ENCODE measurements at regions not wholly inside any gene's neighbourhood (a gene's known extent, or its start where the extent isn't known, plus 50 kb on each side); places are given as distances from the start of the nearest gene placed in this dataset.

- no peak overlapping the region for H3K27ac ChIP-seq (ENCODE audit: low read length)
- H3K27me3 ChIP-seq (ENCODE audit: low read length) = no peaks in the 10 kb centered on the region
- H3K4me1 ChIP-seq (ENCODE audit: insufficient read depth, low read length) = no peaks in the 10 kb centered on the region
- intact Hi-C loops (cut with micrococcal nuclease) = no loop called here
- H3K9me2 ChIP-seq (replicated peaks; ENCODE audit: low read length) = no peaks in the 10 kb centered on the region
- BruUV-seq (replicated peaks) = no TSS peak
- CTCF ChIA-PET = no interaction called here
- H3K4me3 ChIP-seq (ENCODE audit: low read length) = no peak overlapping the region
- H3K9ac ChIP-seq (ENCODE audit: low read length) = no peak overlapping the region
- H3K4me2 ChIP-seq (ENCODE audit: low read length) = no peak overlapping the region
- no peaks in the 10 kb centered on the region for H3K79me2 ChIP-seq (ENCODE audit: low read length)
- no peak for DNase-seq
- no peaks in the 10 kb centered on the region for H3F3A ChIP-seq (ENCODE audit: low read length, unreplicated experiment)
- H3K9me3 ChIP-seq (ENCODE audit: low read length) = no peaks in the 10 kb centered on the region
- ATAC-seq = no peak
- no peak overlapping the region for H2AFZ ChIP-seq (ENCODE audit: low read length)
- no peak for TF ChIP-seq CTCF (conservative IDR thresholded peaks at IDR 0.05; ENCODE audit: low read depth, low read length)
- TF ChIP-seq EZH2 (IDR thresholded peaks at IDR 0.05; ENCODE audit: low read length, unreplicated experiment) = no peak
- H4K20me1 ChIP-seq (ENCODE audit: low read length) = no peaks in the 10 kb centered on the region
- no peaks in the 10 kb centered on the region for H3K36me3 ChIP-seq (ENCODE audit: low read depth, low read length)
- POLR2A ChIA-PET (ENCODE audit: unreplicated experiment) = no interaction called here
Observed at GRCh38 chr6:67248077-67248476, 1387.0 kb upstream of the ADGRB3 start.

- Histone ChIP-seq H3K9me2 (replicated peaks; ENCODE audit: low read length) (no peaks in the 10 kb centered on the region), H3K4me2 (ENCODE audit: low read length) (no peak overlapping the region), H3K27me3 (ENCODE audit: low read length) (no peaks in the 10 kb centered on the region), H2AFZ (ENCODE audit: low read length) (no peak overlapping the region), H3K9ac (ENCODE audit: low read length) (no peak overlapping the region), H3K4me3 (ENCODE audit: low read length) (no peak overlapping the region), H4K20me1 (ENCODE audit: low read length) (no peaks in the 10 kb centered on the region), H3K79me2 (ENCODE audit: low read length) (no peaks in the 10 kb centered on the region), H3K27ac (ENCODE audit: low read length) (no peak overlapping the region), H3K9me3 (ENCODE audit: low read length) (no peaks in the 10 kb centered on the region), H3K36me3 (ENCODE audit: low read depth, low read length) (no peaks in the 10 kb centered on the region), H3K4me1 (ENCODE audit: insufficient read depth, low read length) (no peaks in the 10 kb centered on the region), H3F3A (ENCODE audit: low read length, unreplicated experiment) (no peaks in the 10 kb centered on the region)
- CTCF ChIA-PET = no interaction called here
- ATAC-seq (no peak), DNase-seq (no peak)
- no peak for TF ChIP-seq EZH2phosphoT487 (IDR thresholded peaks at IDR 0.05; ENCODE audit: borderline replicate concordance, low read length)
- no peak for TF ChIP-seq EZH2 (IDR thresholded peaks at IDR 0.05; ENCODE audit: low read length, unreplicated experiment)
- no peak for TF ChIP-seq CTCF (conservative IDR thresholded peaks at IDR 0.05; ENCODE audit: low read depth, low read length)
- POLR2A ChIA-PET (ENCODE audit: unreplicated experiment) = no interaction called here
- no TSS peak for BruUV-seq (replicated peaks)
- intact Hi-C loops (cut with micrococcal nuclease) = no loop called here
Observed at GRCh38 chr6:67244037-67244436, 1391.0 kb upstream of the ADGRB3 start.

GRCh38 chr6:67237277-67237676, 1397.8 kb upstream of the ADGRB3 start:
- H3K4me3 ChIP-seq (ENCODE audit: low read length) = no peak overlapping the region
- POLR2A ChIA-PET (ENCODE audit: unreplicated experiment) = no interaction called here

More at GRCh38 chr6:67237277-67237676, 1397.8 kb upstream of the ADGRB3 start:
- BruUV-seq (replicated peaks) = no TSS peak
- Histone ChIP-seq H3K27me3 (ENCODE audit: low read length) (no peaks in the 10 kb centered on the region), H3K79me2 (ENCODE audit: low read length) (no peaks in the 10 kb centered on the region), H3K9ac (ENCODE audit: low read length) (no peak overlapping the region), H3F3A (ENCODE audit: low read length, unreplicated experiment) (no peaks in the 10 kb centered on the region), H3K27ac (ENCODE audit: low read length) (no peak overlapping the region), H3K9me2 (replicated peaks; ENCODE audit: low read length) (no peaks in the 10 kb centered on the region), H3K4me1 (ENCODE audit: insufficient read depth, low read length) (no peaks in the 10 kb centered on the region), H2AFZ (ENCODE audit: low read length) (no peak overlapping the region), H3K4me2 (ENCODE audit: low read length) (no peak overlapping the region), H3K36me3 (ENCODE audit: low read depth, low read length) (no peaks in the 10 kb centered on the region), H4K20me1 (ENCODE audit: low read length) (no peaks in the 10 kb centered on the region), H3K9me3 (ENCODE audit: low read length) (no peaks in the 10 kb centered on the region)
- no peak for ATAC-seq
- TF ChIP-seq EZH2 (IDR thresholded peaks at IDR 0.05; ENCODE audit: low read length, unreplicated experiment) (no peak), CTCF (conservative IDR thresholded peaks at IDR 0.05; ENCODE audit: low read depth, low read length) (no peak), EZH2phosphoT487 (IDR thresholded peaks at IDR 0.05; ENCODE audit: borderline replicate concordance, low read length) (no peak)
- intact Hi-C loops (cut with micrococcal nuclease) = no loop called here
- DNase-seq = no peak
- CTCF ChIA-PET = no interaction called here
